Dedifferentiated amniotic fluid mesenchymal stem cell (primary cell): ENCODE measurements at regions not wholly inside any gene's neighbourhood (a gene's known extent, or its start where the extent isn't known, plus 50 kb on each side); places are given as distances from the start of the nearest gene placed in this dataset.
"Not testable (repeated sequence)": the region's sequence is repeated elsewhere in the genome, so short reads cannot be mapped to it uniquely, and the experiment has no call there.

Source experiments
- DNase-seq: peaks from one replicate; pipeline ENCODE4 v3.0.0-alpha.2; 2016; ENCODE audit errors: extremely low spot score

GRCh38 chr1:233435622-233436021, 108.1 kb downstream of the MAP3K21 start:
- DNase-seq, result no peak

- no peak for DNase-seq
Measured at GRCh38 chr1:233439721-233440120, 112.2 kb downstream of the MAP3K21 start.

- peak; percentile 84 for DNase-seq
Measured at GRCh38 chr1:233440951-233441401, 113.5 kb downstream of the MAP3K21 start.

- no peak for DNase-seq
Measured at GRCh38 chr1:233442026-233442780, 114.7 kb downstream of the MAP3K21 start.

GRCh38 chr1:233443040-233443760, 115.7 kb downstream of the MAP3K21 start:
- no peak for DNase-seq

GRCh38 chr1:233444484-233444883, 117.0 kb downstream of the MAP3K21 start:
- no peak for DNase-seq

- DNase-seq, result no peak
Measured at GRCh38 chr1:233445737-233446136, 118.2 kb downstream of the MAP3K21 start.

GRCh38 chr1:233446935-233447334, 119.4 kb downstream of the MAP3K21 start:
- DNase-seq, result no peak

- no peak for DNase-seq
Measured at GRCh38 chr1:233448109-233448689, 120.7 kb downstream of the MAP3K21 start.

- DNase-seq, result no peak
Measured at GRCh38 chr1:233452724-233453123, 125.2 kb downstream of the MAP3K21 start.

- DNase-seq, result no peak
Measured at GRCh38 chr1:233453433-233454200, 126.1 kb downstream of the MAP3K21 start.

- DNase-seq, result no peak
Measured at GRCh38 chr1:233459470-233459945, 132.0 kb downstream of the MAP3K21 start.

GRCh38 chr1:233459968-233460367, 132.4 kb downstream of the MAP3K21 start:
- DNase-seq, result no peak

GRCh38 chr1:233460692-233461091, 133.2 kb downstream of the MAP3K21 start:
- DNase-seq, result no peak

- no peak for DNase-seq
Measured at GRCh38 chr1:233461847-233462246, 134.3 kb downstream of the MAP3K21 start.

GRCh38 chr1:233463333-233463732, 135.8 kb downstream of the MAP3K21 start:
- DNase-seq, result no peak

GRCh38 chr1:233465745-233466343, 138.3 kb downstream of the MAP3K21 start:
- DNase-seq, result no peak

- DNase-seq, result no peak
Measured at GRCh38 chr1:233470741-233471499, 143.0 kb upstream of the KCNK1 start.

- DNase-seq, result not testable (repeated sequence)
Measured at GRCh38 chr1:233471851-233472250, 142.1 kb upstream of the KCNK1 start.

GRCh38 chr1:233472796-233473195, 141.1 kb upstream of the KCNK1 start:
- DNase-seq, result not testable (repeated sequence)
